Psoas muscle (tissue), 7 donors: ENCODE measurements at regions not wholly inside any gene's neighbourhood (a gene's known extent, or its start where the extent isn't known, plus 50 kb on each side); places are given as distances from the start of the nearest gene placed in this dataset.

Experiments used
- ATAC-seq, 4 donors: fragments of 200-7000 bp; cut with Tn5 transposase; one replicate each; pipeline ENCODE4 v1.9.1; 2020; ENCODE audit warnings: moderate library complexity in 3 of 4, mild to moderate bottlenecking in 2 of 4
- DNase-seq, 2 donors: peaks; one replicate each; pipeline ENCODE4 v3.0.0-alpha.2; 2020
- H3K27ac ChIP-seq: fragments of 200-600 bp; one replicate; pipeline ENCODE4 v1.8.0; 2022
- H3K27me3 ChIP-seq, 3 donors: fragments of 200-600 bp in 1 of 3; one replicate each; pipeline versions ENCODE4 v1.6.1 to v1.8.0; 2013 to 2022; ENCODE audit warnings: low read length in 2 of 3, mild to moderate bottlenecking in 2 of 3, moderate library complexity in 1 of 3; ENCODE audit not compliant: insufficient read depth in 3 of 3
- H3K36me3 ChIP-seq, 2 donors: fragments of 200-600 bp in 1 of 2; one replicate each; pipeline versions ENCODE4 v1.6.1 to v1.8.0; 2013 to 2022; ENCODE audit warnings: low read depth in 1 of 2, mild to moderate bottlenecking in 1 of 2, moderate library complexity in 1 of 2; ENCODE audit not compliant: insufficient read depth in 1 of 2
- H3K4me1 ChIP-seq: fragments of 200-600 bp; one replicate; pipeline ENCODE4 v1.8.0; 2022
- H3K4me3 ChIP-seq: fragments of 200-600 bp; one replicate; pipeline ENCODE4 v1.8.0; 2022; ENCODE audit warnings: mild to moderate bottlenecking
- H3K9me3 ChIP-seq: fragments of 200-600 bp; one replicate; pipeline ENCODE4 v1.8.0; 2022
- WGBS, 3 donors: extraction: QIAGEN DNeasy Blood & Tissue Kit; methylation state at CpG; one replicate each; pipeline versions ENCODE4 v1.1.6 to v1.1.7; 2013; 5-methylcytosine and 5-hydroxymethylcytosine counted together
- intact Hi-C, 2 donors: fragments of 100-400 bp; cut with DNase I; formaldehyde crosslinking; loops; one replicate each; pipeline versions ENCODE4 v1.11.0 to v1.14.2; 2022
- TF ChIP-seq, protein P1 (sequence below): fragments of 200-600 bp; IDR thresholded peaks from one replicate; pipeline ENCODE4 v1.8.0; 2022; ENCODE audit warnings: antibody characterized with exemption
- donor health status: healthy with polysubstance abuse.
- donor health status: DM: no; HTN: no; CAD: no; lungs with moderate emphysema.
- donor health status: Bipolar disorder and iron deficiency.
- donor health status: healthy.
- donor health status: DM: yes; HTN: yes; CAD: no.
- donor health status: DM: no; HTN: no; CAD: no.
- donor health status: DM: yes; HTN: yes; CAD: no.

- WGBS, 3 donors, result 89 to 94% (median 93%) methylated on average over 7 of the region's 7 CpGs
- Histone ChIP-seq H3K9me3 (no peaks in the 10 kb centered on the region), H3K36me3 (no peaks in the 10 kb centered on the region), H3K27me3 (no peaks in the 10 kb centered on the region), H3K4me3 (no peak overlapping the region), H3K27ac (no peak overlapping the region), H3K4me1 (no peaks in the 10 kb centered on the region)
- intact Hi-C loops, result no loop called here
- DNase-seq (no peak), ATAC-seq (no peak)
- TF ChIP-seq, protein P1, sequence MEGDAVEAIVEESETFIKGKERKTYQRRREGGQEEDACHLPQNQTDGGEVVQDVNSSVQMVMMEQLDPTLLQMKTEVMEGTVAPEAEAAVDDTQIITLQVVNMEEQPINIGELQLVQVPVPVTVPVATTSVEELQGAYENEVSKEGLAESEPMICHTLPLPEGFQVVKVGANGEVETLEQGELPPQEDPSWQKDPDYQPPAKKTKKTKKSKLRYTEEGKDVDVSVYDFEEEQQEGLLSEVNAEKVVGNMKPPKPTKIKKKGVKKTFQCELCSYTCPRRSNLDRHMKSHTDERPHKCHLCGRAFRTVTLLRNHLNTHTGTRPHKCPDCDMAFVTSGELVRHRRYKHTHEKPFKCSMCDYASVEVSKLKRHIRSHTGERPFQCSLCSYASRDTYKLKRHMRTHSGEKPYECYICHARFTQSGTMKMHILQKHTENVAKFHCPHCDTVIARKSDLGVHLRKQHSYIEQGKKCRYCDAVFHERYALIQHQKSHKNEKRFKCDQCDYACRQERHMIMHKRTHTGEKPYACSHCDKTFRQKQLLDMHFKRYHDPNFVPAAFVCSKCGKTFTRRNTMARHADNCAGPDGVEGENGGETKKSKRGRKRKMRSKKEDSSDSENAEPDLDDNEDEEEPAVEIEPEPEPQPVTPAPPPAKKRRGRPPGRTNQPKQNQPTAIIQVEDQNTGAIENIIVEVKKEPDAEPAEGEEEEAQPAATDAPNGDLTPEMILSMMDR, result no peak
These were observed 324.1 kb downstream of the TCERG1L start for GRCh38 chr10:130987401-130987800.

- TF ChIP-seq, protein P1, result no peak
- intact Hi-C loops, result no loop called here
These were observed 321.8 kb downstream of the TCERG1L start for GRCh38 chr10:130989670-130990232.

GRCh38 chr10:130990486-130990885 lies 321.0 kb downstream of the TCERG1L start:
- no peaks in the 10 kb centered on the region for H3K27me3 ChIP-seq
- no peak for DNase-seq
- WGBS, 3 donors, result 42 to 66% (median 43%) methylated on average over 9 of the region's 9 CpGs
- H3K9me3 ChIP-seq, result no peaks in the 10 kb centered on the region
- H3K4me3 ChIP-seq, result no peak overlapping the region
- H3K36me3 ChIP-seq, result no peaks in the 10 kb centered on the region
- no peak overlapping the region for H3K27ac ChIP-seq
- H3K4me1 ChIP-seq, result no peaks in the 10 kb centered on the region
- intact Hi-C loops, result no loop called here
- TF ChIP-seq, protein P1, result no peak
- no peak for ATAC-seq

More at GRCh38 chr10:130989670-130990232, 321.8 kb downstream of the TCERG1L start:
- Histone ChIP-seq H3K9me3 (no peaks in the 10 kb centered on the region), H3K36me3 (no peaks in the 10 kb centered on the region), H3K27me3 (no peaks in the 10 kb centered on the region), H3K4me3 (no peak overlapping the region), H3K27ac (no peak overlapping the region), H3K4me1 (no peaks in the 10 kb centered on the region)
- 52 to 68% (median 57%) methylated on average over 8 of the region's 8 CpGs for WGBS, 3 donors
- ATAC-seq, result no peak
- no peak for DNase-seq

DNA sequence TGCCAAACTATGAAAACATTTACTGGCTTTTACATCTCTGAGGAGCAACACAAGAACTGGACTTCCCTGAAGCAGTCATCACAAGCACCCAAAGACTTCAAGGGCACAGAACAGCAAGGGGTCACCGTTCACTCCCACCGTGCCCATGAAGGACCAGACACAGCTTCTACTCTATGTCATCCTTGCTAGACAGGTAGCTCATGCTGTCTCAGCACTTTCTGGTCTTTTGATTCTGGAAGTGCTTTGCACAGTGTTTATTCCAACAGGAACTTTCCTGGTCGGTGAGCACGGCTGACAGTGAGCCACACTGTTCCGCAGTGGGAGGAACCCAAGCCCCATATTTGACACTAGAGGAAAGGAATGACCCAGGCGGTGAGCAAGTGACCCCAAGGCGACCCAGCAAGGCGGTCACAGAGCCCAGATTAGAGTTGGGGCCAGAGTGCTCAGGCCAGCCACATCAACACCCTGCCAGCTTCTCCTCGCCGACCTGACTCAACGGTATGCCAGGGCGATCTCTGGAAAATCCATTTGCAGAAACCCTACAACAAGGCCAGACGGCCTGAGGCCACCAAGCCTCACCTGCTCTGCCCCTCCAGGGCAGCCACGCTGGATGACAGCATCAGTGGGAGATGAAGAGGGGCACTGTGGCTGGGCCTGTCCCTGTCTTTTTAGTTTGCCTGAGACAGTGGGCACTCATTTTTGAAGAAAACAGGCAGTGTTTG lies 318.6 kb downstream of the TCERG1L start:
- Histone ChIP-seq H3K36me3 (no peaks in the 10 kb centered on the region), H3K9me3 (no peaks in the 10 kb centered on the region), H3K27ac (no peak overlapping the region), H3K27me3 (peaks cover 0 to 2% (median 0%) of the 10 kb centered on the region in 3 donors), H3K4me1 (no peaks in the 10 kb centered on the region), H3K4me3 (no peak overlapping the region)
- no peak for DNase-seq
- TF ChIP-seq, protein P1, result no peak
- intact Hi-C loops, result no loop called here
- no peak for ATAC-seq
- WGBS, 3 donors, result 87 to 91% (median 88%) methylated on average over 14 of the region's 14 CpGs
